AG09319 (cell line): ENCODE measurements at regions not wholly inside any gene's neighbourhood (a gene's known extent, or its start where the extent isn't known, plus 50 kb on each side); places are given as distances from the start of the nearest gene placed in this dataset.

Experiments
- DNase-seq: peaks from one replicate; pipeline ENCODE4 v3.0.0-alpha.2; 2010; ENCODE audit warnings: low read depth; ENCODE audit errors: extremely low read depth
- CTCF ChIP-seq: IDR thresholded peaks from 2 replicates; pipeline ENCODE4 v1.5.1; 2011; ENCODE audit warnings: low read depth, mild to moderate bottlenecking, inconsistent platforms, low read length, moderate library complexity

- DNase-seq, result no peak
- TF ChIP-seq CTCF, result no peak
These were observed 635.8 kb upstream of the FOXG1 start for GRCh38 chr14:28130610-28131284.

GRCh38 chr14:28138341-28138740, 628.2 kb upstream of the FOXG1 start:
- no peak for TF ChIP-seq CTCF
- no peak for DNase-seq

- DNase-seq, result no peak
- no peak for TF ChIP-seq CTCF
These were observed 624.9 kb upstream of the FOXG1 start for GRCh38 chr14:28141662-28142061.

GRCh38 chr14:28142400-28143015, 624.1 kb upstream of the FOXG1 start:
- DNase-seq, result no peak
- TF ChIP-seq CTCF, result no peak

- DNase-seq, result no peak
- TF ChIP-seq CTCF, result no peak
These were observed 623.3 kb upstream of the FOXG1 start for GRCh38 chr14:28143316-28143715.

- no peak for TF ChIP-seq CTCF
- DNase-seq, result no peak
These were observed 614.7 kb upstream of the FOXG1 start for GRCh38 chr14:28151926-28152325.

- no peak for TF ChIP-seq CTCF
- DNase-seq, result no peak
These were observed 614.0 kb upstream of the FOXG1 start for GRCh38 chr14:28152453-28153044.
